Neural progenitor cell (in vitro differentiated cells): ENCODE measurements at regions not wholly inside any gene's neighbourhood (a gene's known extent, or its start where the extent isn't known, plus 50 kb on each side); places are given as distances from the start of the nearest gene placed in this dataset.

Experiments
- DNase-seq: peaks from one replicate; pipeline ENCODE4 v3.0.0-alpha.2; 2016; ENCODE audit warnings: low spot score
- H2AFZ ChIP-seq: fragments of 200-600 bp; sonication (generic); replicated peaks from 2 replicates; pipeline ENCODE4 v1.6.1; 2016; ENCODE audit warnings: antibody characterized with exemption
- H3F3A ChIP-seq: fragments of 200-600 bp; sonication (generic); 2 replicates; pipeline ENCODE4 v1.6.1; 2016; ENCODE audit warnings: antibody characterized with exemption, low read depth
- H3K27ac ChIP-seq: fragments of 200-600 bp; sonication (generic); 2 replicates; pipeline ENCODE4 v1.5.1; 2016; ENCODE audit warnings: mild to moderate bottlenecking
- H3K27me3 ChIP-seq: fragments of 200-600 bp; sonication (generic); 2 replicates; pipeline ENCODE4 v1.6.1; 2016; ENCODE audit warnings: mild to moderate bottlenecking, moderate library complexity
- H3K36me3 ChIP-seq: fragments of 200-600 bp; sonication (generic); 2 replicates; pipeline ENCODE4 v1.5.1; 2016
- H3K4me1 ChIP-seq: fragments of 200-600 bp; sonication (generic); 2 replicates; pipeline ENCODE4 v1.6.1; 2016; ENCODE audit warnings: mixed run types
- H3K4me2 ChIP-seq: fragments of 200-600 bp; sonication (generic); 2 replicates; pipeline ENCODE4 v1.6.1; 2016
- H3K4me3 ChIP-seq: fragments of 200-600 bp; sonication (generic); 2 replicates; pipeline ENCODE4 v1.5.1; 2016
- H3K79me2 ChIP-seq: fragments of 200-600 bp; sonication (generic); 2 replicates; pipeline ENCODE4 v1.6.1; 2016; ENCODE audit warnings: low read depth
- H3K9ac ChIP-seq: fragments of 200-600 bp; sonication (generic); 2 replicates; pipeline ENCODE4 v1.6.1; 2016
- H3K9me3 ChIP-seq: fragments of 200-600 bp; sonication (generic); 2 replicates; pipeline ENCODE4 v1.5.1; 2016; ENCODE audit warnings: low read depth
- H4K20me1 ChIP-seq: fragments of 200-600 bp; sonication (generic); 2 replicates; pipeline ENCODE4 v1.6.1; 2016; ENCODE audit warnings: low read depth
- H3K27ac Mint-ChIP-seq: 3 replicates; pipeline ENCODE4 v1.8.0; 2021; ENCODE audit warnings: mixed read lengths
- H3K27me3 Mint-ChIP-seq: 2 replicates; pipeline ENCODE4 v1.8.0; 2022; ENCODE audit warnings: low read depth, mild to moderate bottlenecking, inconsistent platforms, moderate library complexity, mixed read lengths; ENCODE audit not compliant: insufficient read depth
- H3K36me3 Mint-ChIP-seq: 3 replicates; pipeline ENCODE4 v1.8.0; 2021; ENCODE audit warnings: mixed read lengths
- H3K4me1 Mint-ChIP-seq: 3 replicates; pipeline ENCODE4 v1.8.0; 2021; ENCODE audit warnings: mixed read lengths
- H3K4me3 Mint-ChIP-seq: 3 replicates; pipeline ENCODE4 v1.8.0; 2021; ENCODE audit warnings: mild to moderate bottlenecking, moderate library complexity, mixed read lengths
- H3K9me3 Mint-ChIP-seq: 3 replicates; pipeline ENCODE4 v1.8.0; 2020; ENCODE audit warnings: mixed read lengths
- CTCF ChIP-seq: fragments of 200-600 bp; sonication (generic); IDR thresholded peaks from 2 replicates; pipeline ENCODE4 v1.5.1; 2017; ENCODE audit warnings: antibody characterized with exemption, mild to moderate bottlenecking
- EZH2 ChIP-seq: fragments of 200-600 bp; sonication (generic); IDR thresholded peaks from 2 replicates; pipeline ENCODE4 v1.6.1; 2017; ENCODE audit warnings: antibody characterized with exemption, mild to moderate bottlenecking, moderate library complexity
- EZH2phosphoT487 ChIP-seq: fragments of 200-600 bp; sonication (generic); IDR thresholded peaks from 2 replicates; pipeline ENCODE4 v1.6.1; 2017; ENCODE audit warnings: antibody characterized with exemption

GRCh38 chr7:33814936-33815335 lies 90.4 kb upstream of the BMPER start:
- Mint-ChIP-seq H3K27ac (no peak overlapping the region), H3K4me1 (peaks cover 2% of the 10 kb centered on the region), H3K9me3 (no peaks in the 10 kb centered on the region), H3K4me3 (no peak overlapping the region), H3K27me3 (no peaks in the 10 kb centered on the region), H3K36me3 (no peaks in the 10 kb centered on the region)
- Histone ChIP-seq H3K4me1 (peaks cover 8% of the 10 kb centered on the region), H3K27me3 (no peaks in the 10 kb centered on the region), H2AFZ (peak overlapping the region; percentile 78), H3K9ac (no peak overlapping the region), H3K9me3 (no peaks in the 10 kb centered on the region), H3K4me3 (no peak overlapping the region), H3K79me2 (no peaks in the 10 kb centered on the region), H4K20me1 (no peaks in the 10 kb centered on the region), H3F3A (no peaks in the 10 kb centered on the region), H3K4me2 (no peak overlapping the region), H3K36me3 (peaks cover 7% of the 10 kb centered on the region), H3K27ac (no peak overlapping the region)
- no peak for DNase-seq
- TF ChIP-seq EZH2phosphoT487 (no peak), EZH2 (no peak), CTCF (no peak)

GRCh38 chr7:33815336-33815735 lies 90.0 kb upstream of the BMPER start:
- peaks cover 2% of the 10 kb centered on the region for H3K4me1 Mint-ChIP-seq
- no peaks in the 10 kb centered on the region for H3K9me3 ChIP-seq
- H2AFZ ChIP-seq, result peak overlapping the region; percentile 78

GRCh38 chr7:33816106-33816505 lies 89.2 kb upstream of the BMPER start:
- TF ChIP-seq CTCF (no peak), EZH2phosphoT487 (no peak), EZH2 (no peak)
- Histone ChIP-seq H3K27ac (no peak overlapping the region), H3K79me2 (no peaks in the 10 kb centered on the region), H3K9ac (no peak overlapping the region), H3K36me3 (peaks cover 7% of the 10 kb centered on the region), H3K4me1 (peaks cover 8% of the 10 kb centered on the region), H3K4me2 (no peak overlapping the region), H3K9me3 (no peaks in the 10 kb centered on the region), H3K27me3 (no peaks in the 10 kb centered on the region), H4K20me1 (no peaks in the 10 kb centered on the region), H3K4me3 (no peak overlapping the region), H2AFZ (no peak overlapping the region), H3F3A (no peaks in the 10 kb centered on the region)
- DNase-seq, result no peak
- no peaks in the 10 kb centered on the region for H3K27me3 Mint-ChIP-seq
- H3K9me3 Mint-ChIP-seq, result no peaks in the 10 kb centered on the region
- no peak overlapping the region for H3K4me3 Mint-ChIP-seq
- H3K4me1 Mint-ChIP-seq, result peaks cover 2% of the 10 kb centered on the region
- H3K36me3 Mint-ChIP-seq, result no peaks in the 10 kb centered on the region
- no peak overlapping the region for H3K27ac Mint-ChIP-seq

More at GRCh38 chr7:33815336-33815735, 90.0 kb upstream of the BMPER start:
- no peaks in the 10 kb centered on the region for H3K36me3 Mint-ChIP-seq
- no peaks in the 10 kb centered on the region for H3F3A ChIP-seq
- TF ChIP-seq EZH2phosphoT487 (no peak), EZH2 (no peak), CTCF (no peak)
- peaks cover 7% of the 10 kb centered on the region for H3K36me3 ChIP-seq
- peaks cover 8% of the 10 kb centered on the region for H3K4me1 ChIP-seq
- no peak overlapping the region for H3K4me3 Mint-ChIP-seq
- no peak overlapping the region for H3K4me2 ChIP-seq
- H3K27ac Mint-ChIP-seq, result no peak overlapping the region
- no peaks in the 10 kb centered on the region for H3K79me2 ChIP-seq
- no peaks in the 10 kb centered on the region for H3K27me3 ChIP-seq
- no peaks in the 10 kb centered on the region for H4K20me1 ChIP-seq
- H3K9me3 Mint-ChIP-seq, result no peaks in the 10 kb centered on the region
- no peak overlapping the region for H3K4me3 ChIP-seq
- no peak overlapping the region for H3K9ac ChIP-seq
- no peaks in the 10 kb centered on the region for H3K27me3 Mint-ChIP-seq
- no peak overlapping the region for H3K27ac ChIP-seq
- no peak for DNase-seq
